Inflammatory macrophage treated with lipopolysaccharide for 4 hours (primary cell): ENCODE measurements at regions not wholly inside any gene's neighbourhood (a gene's known extent, or its start where the extent isn't known, plus 50 kb on each side); places are given as distances from the start of the nearest gene placed in this dataset.

ENCODE experiments used
- DNase-seq: peaks from one replicate; pipeline ENCODE4 v3.0.0-alpha.2; 2020

DNA sequence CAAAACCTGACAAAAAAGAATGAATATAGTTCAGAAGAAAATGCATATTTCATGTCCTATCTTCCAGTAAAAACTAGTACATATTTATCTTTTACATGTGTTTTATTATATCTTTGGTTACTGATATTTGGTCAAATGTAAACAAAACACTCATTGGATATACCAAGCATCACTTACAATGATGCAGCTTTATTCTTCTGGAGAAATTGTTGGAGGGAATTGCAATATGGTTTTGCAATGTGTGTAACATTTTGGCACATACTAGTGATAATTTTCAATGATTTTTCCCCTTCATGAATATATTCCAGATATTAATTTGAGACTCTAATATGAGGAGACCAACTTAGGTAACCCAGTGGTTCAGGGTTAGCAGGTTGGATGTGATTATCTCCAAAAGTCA lies 146.1 kb downstream of the ZC3H11B start:
- no peak for DNase-seq

DNA sequence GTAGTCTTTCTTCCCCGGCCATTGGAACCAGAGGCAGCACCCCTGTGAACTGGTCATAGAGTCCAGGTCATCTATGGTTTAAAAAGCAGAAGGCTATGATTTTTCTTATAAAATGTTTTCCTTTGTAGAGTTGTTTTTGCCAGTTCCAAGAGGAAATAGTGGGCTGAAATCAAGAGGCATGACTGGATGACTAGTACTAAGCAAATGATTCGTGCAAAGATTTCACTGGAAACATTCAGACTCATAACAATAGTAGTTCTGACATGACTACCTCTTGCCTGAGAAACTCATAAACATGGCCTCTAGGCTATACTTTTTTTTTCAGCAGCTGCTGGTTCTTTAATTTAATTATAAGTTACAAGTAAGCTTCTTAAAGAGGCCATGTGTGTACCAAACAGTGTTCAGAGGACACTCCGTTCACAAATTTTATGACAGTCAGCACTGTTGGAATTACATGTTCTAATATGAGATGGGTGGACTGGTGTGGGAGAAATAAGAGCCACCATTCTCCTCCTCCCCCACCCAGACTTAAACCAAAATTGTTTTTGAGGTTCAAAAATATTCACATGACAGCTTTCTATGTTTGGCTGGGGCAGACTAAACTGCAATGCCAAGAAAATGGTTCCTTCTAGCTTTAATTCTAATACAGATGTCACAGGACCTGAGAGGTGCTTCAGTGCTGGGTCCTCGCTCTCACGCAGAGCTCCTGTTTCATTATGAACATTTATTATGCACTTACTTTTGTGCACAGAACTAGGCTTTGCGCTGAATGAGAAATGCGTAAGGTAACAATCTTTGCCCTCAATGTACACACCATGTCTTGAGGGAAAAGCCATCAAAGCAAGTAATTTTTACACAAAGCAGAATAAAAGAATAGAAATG lies 147.5 kb downstream of the ZC3H11B start:
- peak; percentile 78 for DNase-seq

DNA sequence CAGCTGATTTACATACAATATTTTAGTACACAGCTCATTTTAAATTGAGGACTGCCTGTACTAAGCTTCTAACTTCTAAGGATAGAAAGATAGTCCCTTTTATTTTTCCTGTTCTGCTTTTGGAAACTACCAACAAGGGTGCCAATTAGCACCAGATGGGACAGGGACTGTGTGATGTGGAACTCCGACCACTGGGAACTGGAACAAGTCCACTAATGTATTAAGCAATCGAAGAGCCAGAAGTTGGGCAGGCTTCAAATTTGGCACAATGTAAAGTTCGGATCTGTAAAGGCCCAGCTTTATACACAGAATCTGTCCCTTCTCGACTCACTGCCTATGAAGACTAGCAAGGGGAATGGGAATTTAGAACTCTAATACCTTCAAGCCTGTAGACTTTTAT lies 149.3 kb downstream of the ZC3H11B start:
- no peak for DNase-seq

DNA sequence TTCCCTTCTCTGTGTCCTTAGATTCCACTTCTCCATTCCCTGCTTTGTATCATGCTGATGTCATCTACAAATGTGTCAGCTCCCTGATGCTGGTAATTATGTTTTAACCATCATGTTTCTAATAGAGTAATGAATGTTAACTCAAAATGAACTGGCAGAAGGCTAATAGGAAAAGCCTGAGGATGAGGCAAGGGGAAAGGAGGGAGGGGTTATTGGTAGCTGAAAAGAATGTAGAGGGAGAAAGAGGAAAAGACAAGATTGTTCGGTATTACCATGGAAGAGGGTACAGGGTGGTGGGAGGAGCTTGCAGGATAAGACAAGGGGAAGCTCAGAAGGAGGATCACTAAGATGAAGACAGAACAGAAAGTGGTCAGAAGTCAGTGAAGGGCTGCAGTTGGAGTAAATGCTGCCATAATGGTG lies 150.9 kb downstream of the ZC3H11B start:
- peak; percentile 70 for DNase-seq

DNA sequence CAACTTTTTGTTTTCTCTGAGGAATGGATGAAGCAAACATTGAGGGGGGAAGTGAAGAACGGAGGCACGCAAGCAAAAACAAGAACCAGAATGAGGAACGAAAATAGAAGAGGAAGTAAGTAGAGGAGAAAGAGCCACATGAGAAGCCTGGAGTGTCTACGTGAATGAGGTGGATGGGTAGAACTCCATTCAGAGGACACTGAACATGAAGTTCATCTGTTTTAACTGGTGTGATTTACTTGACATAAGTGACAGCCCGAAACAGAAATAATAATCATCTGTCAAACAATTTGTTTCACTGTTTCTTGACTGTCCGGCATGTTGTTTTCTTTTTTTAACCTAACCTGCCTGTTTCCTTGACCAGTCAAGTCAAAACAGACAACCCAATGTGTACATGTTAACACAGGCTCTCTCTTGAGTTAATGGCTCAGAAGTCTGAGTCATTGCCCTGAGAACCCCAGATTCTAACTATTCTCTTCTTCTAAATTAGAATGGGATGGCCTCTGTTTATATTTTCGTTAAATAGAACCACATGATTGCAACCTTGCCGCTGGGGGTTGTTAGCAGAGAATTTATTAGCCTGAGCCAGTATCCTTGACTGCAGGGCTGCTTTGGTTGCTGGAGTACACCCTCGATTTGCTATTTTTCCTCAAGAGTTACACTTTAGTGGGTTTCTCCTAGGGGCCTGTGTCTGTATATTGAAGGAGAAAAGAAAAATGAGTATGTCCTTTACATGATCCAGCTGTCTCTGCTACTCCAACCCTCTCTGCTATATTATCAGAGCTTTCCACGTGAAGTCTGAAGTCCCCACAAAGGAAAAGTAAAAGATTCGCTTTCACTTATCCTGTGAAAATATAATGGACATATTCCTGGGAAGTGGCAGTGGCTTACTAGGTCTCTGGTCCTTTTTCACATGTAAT lies 151.7 kb downstream of the ZC3H11B start:
- DNase-seq: peak; percentile 89

DNA sequence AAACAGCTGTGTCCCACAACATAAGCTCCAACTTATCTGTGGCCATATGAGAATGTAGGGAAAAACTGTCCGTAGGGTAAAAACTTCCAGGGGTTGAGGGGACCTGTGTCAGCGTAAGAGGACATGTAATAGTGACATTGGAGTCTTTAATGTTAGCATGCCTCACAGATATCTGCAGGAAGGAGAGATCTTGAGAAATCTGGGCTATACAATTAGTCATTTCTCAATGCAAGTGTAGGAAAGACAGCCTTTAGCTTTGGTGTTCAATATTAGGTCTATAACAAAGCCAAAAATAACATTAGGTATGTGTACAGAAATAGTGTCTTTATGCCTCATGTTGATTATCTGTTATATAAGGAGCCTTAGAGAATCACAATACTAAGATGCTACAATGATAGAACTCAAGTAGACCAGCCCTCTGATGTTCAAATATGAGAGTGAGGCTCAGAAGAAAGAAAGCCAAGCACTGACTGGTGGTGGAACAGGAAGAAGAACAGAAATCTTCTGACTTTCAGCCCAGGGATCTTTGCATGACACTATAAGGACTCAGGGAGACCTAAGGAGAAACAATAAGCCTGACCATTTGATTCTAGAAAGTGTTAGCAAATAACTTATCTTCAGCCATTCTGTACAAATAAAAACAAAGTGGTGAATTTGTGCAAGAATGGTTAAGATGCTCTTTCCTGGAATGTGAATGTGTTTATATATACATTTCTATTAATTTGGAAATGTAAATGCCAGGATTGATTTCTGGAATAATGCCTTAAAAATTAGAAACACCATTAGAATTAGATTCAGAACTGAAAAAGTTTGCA lies 152.6 kb downstream of the ZC3H11B start:
- DNase-seq: peak; percentile 47

DNA sequence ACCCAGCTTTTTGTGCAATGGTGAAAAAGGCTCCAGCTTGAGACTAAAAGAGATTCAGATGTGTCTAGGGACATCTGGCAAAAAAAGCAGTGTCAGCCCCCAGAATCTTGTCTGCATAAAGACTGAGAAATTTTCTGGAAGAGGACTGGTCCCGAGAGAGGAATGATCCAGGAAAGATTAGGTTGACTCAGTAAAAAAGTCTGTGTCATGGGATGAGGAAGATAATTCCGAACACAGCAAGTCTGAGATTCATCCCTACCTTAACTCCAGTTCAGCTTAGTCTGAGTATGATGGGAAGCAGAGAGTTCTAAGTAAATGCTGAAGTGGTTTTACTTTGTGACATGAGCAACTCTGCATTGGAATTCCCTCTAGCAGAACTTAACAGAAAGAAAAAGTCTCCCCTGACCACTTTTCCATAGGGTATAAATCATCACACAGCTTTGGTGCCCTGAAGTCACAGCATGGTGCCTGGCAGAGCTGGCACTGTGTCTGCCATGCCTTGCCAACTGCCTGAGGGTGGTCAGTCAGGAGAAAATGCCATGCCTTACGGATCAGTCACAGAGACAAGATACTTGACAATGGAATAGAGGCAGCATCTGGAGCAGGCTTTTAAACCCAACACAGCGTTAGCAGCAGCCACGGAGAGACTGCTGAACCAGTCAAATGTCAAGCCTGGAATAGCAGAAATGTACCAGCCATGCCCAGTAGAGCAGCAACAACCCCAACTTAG lies 153.4 kb downstream of the ZC3H11B start:
- DNase-seq: no peak

DNA sequence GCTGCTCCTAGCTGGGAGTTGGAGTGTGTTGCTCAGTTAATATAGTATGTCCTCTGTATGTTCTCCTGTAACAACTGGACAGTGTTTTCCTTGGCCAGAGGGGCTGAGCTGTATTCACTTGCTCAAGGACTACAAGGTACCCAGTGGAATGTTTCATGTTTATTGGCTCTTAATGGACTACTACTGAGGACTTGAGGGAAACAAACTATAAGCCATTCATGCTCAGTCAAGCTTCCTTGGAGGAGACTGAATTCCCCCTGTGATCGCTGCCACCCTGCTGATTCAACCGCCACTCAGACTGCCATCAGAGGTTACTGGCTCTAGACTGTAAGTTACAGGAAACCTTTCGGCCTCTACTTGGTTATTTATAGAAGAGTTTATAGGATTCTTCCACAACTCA lies 166.6 kb downstream of the ZC3H11B start:
- DNase-seq: no peak

DNA sequence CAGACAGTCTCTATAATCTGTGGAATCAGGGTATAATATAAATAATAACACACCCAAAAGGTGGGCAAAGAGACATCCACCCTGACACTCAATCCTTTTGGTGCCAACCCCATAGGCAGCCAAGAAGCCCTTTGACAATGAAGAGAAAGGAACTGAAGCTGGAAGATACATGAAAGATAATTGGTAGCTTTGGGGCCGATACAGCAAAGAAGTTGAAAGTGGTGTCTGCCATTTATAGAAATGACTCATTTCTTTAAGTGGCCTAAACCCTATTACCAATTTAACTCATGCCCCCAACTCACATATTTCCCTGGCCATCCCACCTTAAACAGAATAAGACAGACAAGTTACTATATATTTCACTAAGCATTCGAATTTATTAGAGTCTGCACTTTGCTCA lies 167.0 kb downstream of the ZC3H11B start:
- no peak for DNase-seq

DNA sequence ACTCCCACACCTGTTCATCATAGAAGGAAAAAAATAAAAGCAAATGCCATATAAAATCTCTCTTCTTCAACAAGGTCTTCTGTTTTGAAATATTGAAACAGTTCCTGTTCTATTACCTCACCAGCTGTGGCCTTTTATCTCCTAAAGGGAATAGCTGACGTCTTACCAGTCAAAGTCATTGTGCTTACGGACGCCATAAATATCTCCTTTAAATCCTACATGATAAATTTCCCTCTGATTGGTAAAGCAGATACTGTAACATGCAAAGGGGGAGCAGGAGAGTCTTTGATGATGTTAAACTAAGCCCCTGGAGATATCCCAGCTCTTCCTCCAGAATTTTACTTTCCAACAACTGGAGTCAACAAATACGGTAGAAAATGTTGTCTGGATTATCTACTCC lies 168.4 kb downstream of the ZC3H11B start:
- no peak for DNase-seq

DNA sequence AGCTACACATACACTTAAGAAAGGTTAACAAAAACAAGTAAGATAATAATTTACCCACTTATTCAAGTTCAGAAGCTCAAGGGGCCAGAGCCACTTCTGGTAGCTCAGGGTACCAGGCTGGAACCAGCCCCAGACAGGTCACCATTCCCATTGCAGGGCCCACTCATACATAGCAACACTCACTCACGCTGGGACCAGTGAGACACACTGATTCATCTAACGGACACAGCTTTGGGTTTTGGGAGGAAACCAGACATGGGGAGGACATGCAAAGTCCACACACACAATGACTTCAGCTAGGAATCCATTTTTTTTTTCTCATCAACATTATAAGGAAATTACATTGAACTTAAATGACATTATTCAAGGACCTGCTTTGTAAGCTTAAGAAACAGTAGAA lies 169.1 kb downstream of the ZC3H11B start:
- no peak for DNase-seq

DNA sequence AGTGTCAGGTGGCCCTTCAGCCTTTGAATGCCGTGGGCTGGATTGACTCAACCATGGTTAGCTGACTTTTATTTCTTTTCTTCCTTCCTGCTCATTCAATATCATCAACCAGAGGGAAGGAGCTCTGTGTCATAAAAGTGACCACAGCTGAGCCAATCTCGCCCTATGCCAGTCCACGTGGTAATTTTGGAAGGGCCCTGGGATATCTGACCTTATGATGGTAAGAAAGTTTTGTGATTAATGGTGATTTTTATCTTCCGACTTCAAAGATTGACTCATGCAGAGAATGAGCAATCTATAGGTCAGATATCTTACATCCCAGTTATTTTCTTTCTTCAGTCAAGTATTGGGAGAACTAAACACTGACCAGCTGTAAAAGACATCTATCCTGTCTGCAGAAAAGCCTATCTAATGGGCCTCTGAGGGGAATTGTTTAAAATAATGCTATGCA lies 170.3 kb downstream of the ZC3H11B start:
- no peak for DNase-seq

DNA sequence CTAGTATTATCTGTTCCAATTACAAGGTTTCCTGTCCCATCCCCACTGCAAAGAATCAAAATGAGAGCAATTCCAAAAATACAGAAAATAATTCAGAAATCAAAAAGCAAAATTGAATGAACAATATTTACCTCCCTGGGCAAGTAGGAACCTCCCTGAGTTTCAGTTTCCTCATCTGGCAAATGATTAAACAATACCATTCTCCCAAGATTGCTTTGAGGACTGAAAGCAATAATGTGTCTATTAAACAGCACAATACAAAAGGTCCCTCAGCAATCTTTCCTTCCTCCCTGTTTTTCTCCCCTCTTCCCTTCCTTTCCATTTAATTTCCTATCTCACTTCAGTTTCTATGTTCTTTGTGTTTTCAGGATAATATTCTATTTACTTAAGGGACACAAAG lies 171.0 kb downstream of the ZC3H11B start:
- DNase-seq: no peak

DNA sequence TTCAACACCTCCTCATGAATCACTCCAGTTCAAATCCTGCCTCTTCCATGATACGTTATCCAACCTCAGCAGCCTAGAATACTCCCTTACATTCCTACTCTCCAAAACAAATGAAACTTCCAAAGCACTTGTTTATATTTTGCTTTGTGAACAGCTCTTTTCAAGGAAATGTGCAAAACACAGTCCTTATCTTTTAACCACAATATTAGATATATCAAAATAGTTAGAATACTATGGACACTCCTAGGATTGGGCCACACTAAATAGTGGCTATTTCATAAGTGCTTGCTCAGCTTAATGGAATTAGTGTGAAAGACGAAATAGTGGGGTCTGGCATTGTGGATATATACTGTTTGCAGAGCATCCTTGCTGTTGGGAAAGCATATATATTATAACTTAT lies 173.5 kb downstream of the ZC3H11B start:
- DNase-seq: no peak

DNA sequence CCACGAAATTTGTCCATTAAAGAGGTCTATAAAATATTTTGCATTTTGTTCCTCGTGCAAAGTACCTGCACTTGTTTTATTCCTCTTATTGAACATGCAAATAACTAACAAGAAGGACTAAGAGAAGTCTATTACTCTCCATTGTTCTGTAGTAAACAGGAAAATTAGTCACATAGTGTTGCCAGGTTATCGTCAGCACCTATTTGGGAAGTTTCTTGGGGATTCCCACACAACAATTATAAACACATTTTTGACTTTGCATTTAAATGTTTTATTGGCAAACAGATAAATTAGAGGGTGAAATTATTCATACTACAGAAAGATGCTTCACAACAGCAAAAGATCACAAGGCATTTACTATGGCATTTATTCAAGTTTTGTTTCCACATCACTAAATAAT lies 174.5 kb downstream of the ZC3H11B start:
- no peak for DNase-seq

DNA sequence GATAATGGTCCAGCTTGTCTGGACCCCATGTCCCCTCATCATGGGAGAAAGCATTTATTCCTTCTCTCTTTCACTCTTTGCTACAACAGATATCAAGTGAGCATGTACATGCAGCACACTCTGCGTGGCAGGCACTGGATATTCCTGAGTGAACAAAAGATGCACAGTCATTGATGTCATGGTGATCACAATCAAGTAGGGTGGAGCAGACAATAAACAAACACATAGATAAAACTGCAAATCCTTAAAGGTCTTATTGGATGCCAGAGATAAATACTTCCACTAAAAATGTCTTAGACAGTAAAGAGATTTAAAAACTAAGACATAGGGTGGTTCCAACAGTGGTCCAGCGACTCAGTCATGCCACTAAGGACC lies 178.0 kb downstream of the ZC3H11B start:
- no peak for DNase-seq

DNA sequence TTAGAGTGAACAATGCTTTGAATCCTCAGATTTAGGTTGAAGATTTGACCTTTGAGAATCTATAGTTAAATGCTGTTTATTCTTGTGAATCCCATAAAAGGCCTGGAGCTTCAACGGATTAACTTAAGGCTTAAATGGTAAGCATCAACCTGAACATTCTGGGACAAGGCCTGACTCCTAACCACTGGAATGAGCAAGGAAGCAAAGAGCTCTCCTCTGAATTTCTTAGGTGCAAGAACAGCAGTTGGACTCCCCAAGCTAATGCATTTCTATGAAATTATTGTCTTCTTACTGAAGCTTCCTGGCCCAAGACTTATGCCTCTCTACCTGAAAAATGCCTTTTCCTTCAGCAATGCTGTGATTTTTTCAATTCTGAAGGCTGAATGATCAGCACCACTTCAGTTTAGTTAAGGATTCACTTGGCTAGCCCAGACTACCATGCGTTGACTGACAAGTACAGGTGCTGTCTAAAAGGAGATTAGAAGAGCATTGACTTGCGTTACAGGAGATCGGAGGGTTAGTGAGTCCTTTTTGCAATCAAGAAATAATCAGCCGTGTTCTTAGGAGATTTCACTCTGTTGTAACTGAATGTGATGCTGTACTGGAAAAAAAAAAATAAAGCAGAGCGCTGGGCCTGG lies 178.5 kb downstream of the ZC3H11B start:
- no peak for DNase-seq

DNA sequence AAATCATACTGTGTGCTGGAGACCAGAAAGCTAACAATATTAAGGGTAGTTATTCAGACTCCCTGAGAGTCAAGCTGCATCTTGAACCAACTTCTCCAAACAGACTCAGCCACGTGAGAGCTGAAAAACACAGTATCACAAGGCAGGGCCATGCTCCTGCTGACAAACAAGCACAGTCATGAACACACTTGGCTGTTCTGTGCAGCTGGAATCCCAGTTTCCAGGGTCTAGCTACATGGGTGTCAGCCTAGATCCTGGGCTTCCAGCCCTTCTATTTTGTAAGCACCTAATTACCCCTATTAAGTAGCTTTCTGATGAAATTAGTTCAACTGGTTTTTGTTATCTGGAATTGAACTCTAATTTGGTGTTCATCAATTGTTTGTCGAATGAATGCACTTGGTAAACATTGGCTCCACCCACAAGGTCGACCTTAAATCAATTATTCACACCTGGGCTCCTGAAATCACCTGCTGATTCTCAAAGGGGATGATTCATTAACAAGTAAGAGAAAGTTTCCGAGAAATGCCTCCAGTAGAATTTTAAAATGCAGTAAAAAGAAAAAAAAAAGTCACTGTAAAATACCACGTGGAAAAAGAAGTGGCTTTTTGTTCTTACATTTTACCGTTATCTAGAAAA lies 179.3 kb downstream of the ZC3H11B start:
- DNase-seq: no peak

DNA sequence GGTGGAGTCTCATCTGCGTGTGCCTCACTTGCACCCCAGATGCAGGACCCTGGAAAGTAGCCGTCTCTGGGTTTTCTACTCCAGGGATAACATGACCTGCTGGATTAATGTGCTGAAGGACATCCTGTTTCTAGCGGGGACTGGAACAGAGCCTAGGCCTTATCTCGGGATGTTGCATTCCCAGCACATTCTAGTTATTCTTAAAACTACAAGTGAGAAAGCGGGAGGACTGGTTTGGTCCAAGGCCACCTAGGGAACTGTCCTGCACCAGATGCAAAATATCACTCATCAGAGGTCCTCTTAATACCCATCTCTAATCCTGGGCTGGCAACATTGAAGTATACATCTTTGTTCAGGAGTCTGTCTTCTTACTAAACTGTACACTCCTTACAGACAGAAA lies 179.9 kb downstream of the ZC3H11B start:
- DNase-seq: no peak

DNA sequence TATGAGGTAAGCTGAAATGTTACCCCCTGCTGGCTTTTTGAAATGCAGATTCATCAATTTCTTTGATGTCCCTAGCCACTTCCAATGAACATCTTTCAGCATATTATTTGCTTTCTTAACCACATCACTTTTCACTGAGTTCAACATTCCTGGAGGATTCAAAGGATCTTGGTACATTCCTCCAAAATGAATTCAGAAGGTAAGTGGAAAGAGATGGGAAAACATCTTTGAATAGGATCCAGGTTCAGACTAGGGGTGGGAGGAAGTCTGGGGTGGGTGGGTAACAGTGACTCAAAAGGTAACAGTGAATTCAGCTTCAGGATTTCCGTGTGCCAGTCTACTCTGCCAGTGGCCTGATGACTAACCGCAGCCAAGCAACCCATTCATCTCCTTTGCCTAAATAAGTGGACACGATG lies 180.7 kb downstream of the ZC3H11B start:
- DNase-seq: no peak

DNA sequence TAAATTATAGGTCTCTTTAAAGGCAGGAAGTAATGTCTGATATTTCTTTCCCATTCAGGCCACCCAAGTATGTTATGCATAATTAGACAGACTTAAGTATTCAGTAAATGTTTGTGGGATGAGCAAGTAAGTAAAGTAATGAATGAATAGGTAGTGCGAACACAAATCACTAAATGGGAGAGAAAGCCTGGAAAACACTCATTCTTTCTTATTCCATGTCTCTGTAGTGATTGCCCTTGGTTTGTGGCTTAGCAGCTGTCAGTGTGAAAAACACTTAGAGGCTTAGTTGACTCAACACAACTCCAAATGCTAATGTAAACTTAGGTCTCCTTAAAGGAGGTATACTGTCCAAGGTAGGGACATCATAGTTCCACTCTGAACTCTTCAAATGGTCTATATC lies 182.5 kb downstream of the ZC3H11B start:
- DNase-seq: no peak
